GM23338 (cell line): ENCODE measurements at regions not wholly inside any gene's neighbourhood (a gene's known extent, or its start where the extent isn't known, plus 50 kb on each side); places are given as distances from the start of the nearest gene placed in this dataset.

Experiments
- CTCF ChIP-seq, 2 experiments: fragments of 200-600 bp in 1 of 2; sonication (generic) in 1 of 2; conservative IDR thresholded peaks; 2 replicates each; pipeline versions ENCODE4 v1.5.1 to v1.6.1; 2016 to 2017; ENCODE audit warnings: antibody characterized with exemption in 2 of 2, low read depth in 2 of 2, mild to moderate bottlenecking in 2 of 2, moderate library complexity in 1 of 2
- EZH2 ChIP-seq: fragments of 200-600 bp; sonication (generic); IDR thresholded peaks from one replicate; pipeline ENCODE4 v1.8.0; 2017; ENCODE audit warnings: antibody characterized with exemption, mild to moderate bottlenecking, low read depth; ENCODE audit not compliant: unreplicated experiment
- EZH2phosphoT487 ChIP-seq: fragments of 200-600 bp; sonication (generic); IDR thresholded peaks from one replicate; pipeline ENCODE4 v1.8.1; 2018; ENCODE audit warnings: antibody characterized with exemption; ENCODE audit not compliant: unreplicated experiment
- POLR2AphosphoS5 ChIP-seq: IDR thresholded peaks from 2 replicates; pipeline ENCODE4 v1.6.1; 2016; ENCODE audit warnings: antibody characterized with exemption, low read depth
- STAT1 ChIP-seq: IDR thresholded peaks from one replicate; pipeline ENCODE4 v1.6.1; 2016; ENCODE audit warnings: antibody characterized with exemption; ENCODE audit not compliant: unreplicated experiment

DNA sequence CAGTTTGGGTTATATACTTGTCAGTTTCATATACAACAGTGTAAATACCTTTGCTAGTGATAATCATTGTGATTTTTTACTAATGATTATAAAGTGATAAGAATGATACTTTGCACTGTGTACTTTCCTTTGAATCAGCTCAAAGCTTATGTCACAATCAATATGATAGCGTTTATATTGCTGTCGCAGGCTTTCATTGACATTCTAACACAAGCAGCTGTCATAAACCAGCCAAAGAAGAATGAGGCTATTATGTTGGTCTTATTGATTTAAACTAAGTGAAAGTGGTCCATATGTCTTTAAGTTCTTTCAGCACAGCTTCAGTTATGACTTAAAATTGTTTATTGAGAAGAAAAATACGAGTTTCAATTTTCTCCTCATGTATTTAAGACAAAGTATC is 272.7 kb upstream of the RGMB start:
- no peak for TF ChIP-seq POLR2AphosphoS5
- no peak for TF ChIP-seq EZH2phosphoT487
- no peak for TF ChIP-seq CTCF (conservative IDR thresholded peaks at IDR 0.05; ENCODE audit: low read depth in 2 of 2)
- TF ChIP-seq EZH2 = no peak
- no peak for TF ChIP-seq STAT1
